HCT116 (cell line): ENCODE measurements at regions not wholly inside any gene's neighbourhood (a gene's known extent, or its start where the extent isn't known, plus 50 kb on each side); places are given as distances from the start of the nearest gene placed in this dataset.

Experiments
- ATAC-seq: fragments of 200-7000 bp; cut with Tn5 transposase; 2 replicates; pipeline ENCODE4 v1.9.1; 2020; ENCODE audit warnings: mild to moderate bottlenecking, moderate library complexity
- BruUV-seq: library from RNA; stranded (reverse); fragments of 400-500 nt; replicated peaks from 2 replicates; lab custom pipeline; 2021; lab: Mats Ljungman, UMichigan
- CTCF ChIA-PET: fragments of 300-600 bp; sonication (Branson Sonifier 250); formaldehyde crosslinking; loops from one replicate; lab custom pipeline; 2021; ENCODE audit warnings: antibody characterized with exemption; lab: Charles Lee
- POLR2A ChIA-PET: fragments of 300-600, 350-600 bp; sonication (Branson Sonifier 250); formaldehyde crosslinking; loops from one replicate; lab custom pipeline; 2021; ENCODE audit warnings: antibody characterized with exemption; lab: Charles Lee
- RAD21 ChIA-PET, 2 experiments: fragments of 300-600 bp; sonication (Branson Sonifier 250); formaldehyde crosslinking; loops; one replicate each; lab custom pipeline; 2023; ENCODE audit warnings: low total read pairs in 2 of 2; ENCODE audit not compliant: uncharacterized antibody in 2 of 2, unreplicated experiment in 2 of 2, low non-redundant PET in 1 of 2; lab: Charles Lee
- DNase-seq: peaks from one replicate; pipeline ENCODE4 v3.0.0-alpha.2; 2010; ENCODE audit warnings: low read depth, low spot score
- H2AFZ ChIP-seq: fragments of 200-600 bp; shearing (Covaris generic), sonication (generic); 2 replicates; pipeline ENCODE4 v1.6.1; 2017; ENCODE audit warnings: low read depth, mixed run types, mixed read lengths, antibody characterized with exemption, low read length; ENCODE audit not compliant: poor library complexity, severe bottlenecking
- H3K27ac ChIP-seq: 2 replicates; pipeline ENCODE4 v1.5.1; 2012; ENCODE audit warnings: low read depth, low read length
- H3K27me3 ChIP-seq: fragments of 200-600 bp; sonication (generic); 2 replicates; pipeline ENCODE4 v1.6.1; 2016; ENCODE audit warnings: mixed run types, low read length, mixed read lengths; ENCODE audit not compliant: insufficient read depth
- H3K36me3 ChIP-seq, 2 experiments: fragments of 200-500 bp in 1 of 2; fragments of 200-600 bp in 1 of 2; sonication (Bioruptor generic) in 1 of 2; sonication (generic) in 1 of 2; 2 replicates each; pipeline versions ENCODE4 v1.5.1 to v1.6.1; 2014 to 2016; ENCODE audit warnings: low read length in 2 of 2, inconsistent platforms in 1 of 2, mixed read lengths in 1 of 2, mixed run types in 1 of 2; ENCODE audit not compliant: insufficient read depth in 2 of 2, control insufficient read depth in 1 of 2
- H3K4me1 ChIP-seq, 2 experiments: fragments of 200-600 bp in 1 of 2; sonication (generic) in 1 of 2; 2 replicates each; pipeline versions ENCODE4 v1.5.1 to v1.6.1; 2012 to 2017; ENCODE audit warnings: low read length in 2 of 2, inconsistent platforms in 1 of 2, mild to moderate bottlenecking in 1 of 2, mixed read lengths in 1 of 2, mixed run types in 1 of 2, moderate library complexity in 1 of 2; ENCODE audit not compliant: insufficient read depth in 2 of 2, control insufficient read depth in 1 of 2
- H3K4me2 ChIP-seq: fragments of 200-600 bp; sonication (generic); 2 replicates; pipeline ENCODE4 v1.6.1; 2017; ENCODE audit warnings: mixed run types, low read length, mixed read lengths
- H3K4me3 ChIP-seq, 2 experiments: fragments of 200-600 bp in 1 of 2; sonication (generic) in 1 of 2; replicated peaks in 1 of 2; 2 replicates each; pipeline ENCODE4 v1.5.1; 2011 to 2016; ENCODE audit warnings: low read length in 2 of 2, control low read depth in 1 of 2, low read depth in 1 of 2, mild to moderate bottlenecking in 1 of 2, mixed read lengths in 1 of 2, mixed run types in 1 of 2
- H3K79me2 ChIP-seq: fragments of 200-600 bp; sonication (generic); 2 replicates; pipeline ENCODE4 v1.6.1; 2017; ENCODE audit warnings: mild to moderate bottlenecking, mixed run types, low read length, moderate library complexity, mixed read lengths; ENCODE audit not compliant: insufficient read depth
- H3K9ac ChIP-seq: fragments of 200-600 bp; sonication (generic); 2 replicates; pipeline ENCODE4 v1.6.1; 2016; ENCODE audit warnings: low read length, mixed read lengths
- H3K9me2 ChIP-seq: fragments of 200-600 bp; sonication (generic), shearing (Covaris generic); 2 replicates; pipeline ENCODE4 v1.6.1; 2017; ENCODE audit warnings: mixed run types, mild to moderate bottlenecking, moderate library complexity; ENCODE audit not compliant: insufficient read depth
- H3K9me3 ChIP-seq, 2 experiments: fragments of 200-500 bp in 1 of 2; fragments of 200-600 bp in 1 of 2; sonication (Bioruptor generic) in 1 of 2; sonication (generic) in 1 of 2; 2 replicates each; pipeline ENCODE4 v1.6.1; 2014 to 2017; ENCODE audit warnings: low read length in 2 of 2, mixed read lengths in 2 of 2, inconsistent platforms in 1 of 2, low read depth in 1 of 2, mild to moderate bottlenecking in 1 of 2, mixed run types in 1 of 2, moderate library complexity in 1 of 2; ENCODE audit not compliant: control insufficient read depth in 1 of 2, insufficient read depth in 1 of 2
- H4K20me1 ChIP-seq: fragments of 200-600 bp; sonication (generic), shearing (Covaris generic); 2 replicates; pipeline ENCODE4 v1.6.1; 2017; ENCODE audit warnings: mixed run types, mild to moderate bottlenecking, moderate library complexity; ENCODE audit not compliant: insufficient read depth
- EGR1 ChIP-seq: IDR thresholded peaks from 2 replicates; pipeline ENCODE4 v1.6.1; 2012; ENCODE audit warnings: low read depth
- ELF1 ChIP-seq: IDR thresholded peaks from 2 replicates; pipeline ENCODE4 v1.6.1; 2012; ENCODE audit warnings: low read depth, borderline replicate concordance
- EZH2phosphoT487 ChIP-seq: fragments of 200-600 bp; IDR thresholded peaks from 2 replicates; pipeline ENCODE4 v1.6.1; 2018; ENCODE audit warnings: antibody characterized with exemption, borderline replicate concordance
- FOSL1 ChIP-seq: IDR thresholded peaks from 2 replicates; pipeline ENCODE4 v1.6.1; 2012; ENCODE audit warnings: low read depth
- POLR2A ChIP-seq: IDR thresholded peaks from 2 replicates; pipeline ENCODE4 v1.7.0; 2011; ENCODE audit warnings: borderline replicate concordance; ENCODE audit not compliant: insufficient read depth, insufficient read length; ENCODE audit errors: extremely low read depth
- POLR2AphosphoS5 ChIP-seq: IDR thresholded peaks from 2 replicates; pipeline ENCODE4 v1.6.1; 2011; ENCODE audit warnings: mild to moderate bottlenecking, low read depth, low read length, moderate library complexity
- RAD21 ChIP-seq: IDR thresholded peaks from 2 replicates; pipeline ENCODE4 v1.6.1; 2012; ENCODE audit warnings: low read depth, mild to moderate bottlenecking
- SIN3A ChIP-seq: IDR thresholded peaks from 2 replicates; pipeline ENCODE4 v1.6.1; 2012; ENCODE audit warnings: low read depth
- SP1 ChIP-seq: IDR thresholded peaks from 2 replicates; pipeline ENCODE4 v1.6.1; 2012; ENCODE audit warnings: low read depth
- TCF7L2 ChIP-seq: IDR thresholded peaks from 2 replicates; pipeline ENCODE4 v1.7.0; 2011; ENCODE audit warnings: borderline replicate concordance, inconsistent platforms; ENCODE audit not compliant: insufficient read depth, insufficient read length; ENCODE audit errors: extremely low read depth
- YY1 ChIP-seq: IDR thresholded peaks from 2 replicates; pipeline ENCODE4 v1.6.1; 2011; ENCODE audit warnings: low read length, low read depth, moderate library complexity, mild to moderate bottlenecking; ENCODE audit not compliant: insufficient replicate concordance; ENCODE audit errors: extremely low read depth
- ZFX ChIP-seq: fragments of 450-650 bp; IDR thresholded peaks from 2 replicates; pipeline ENCODE4 v1.6.1; 2017
- ZNF274 ChIP-seq: fragments of 200-500 bp; sonication (Bioruptor generic); IDR thresholded peaks from 2 replicates; pipeline ENCODE4 v1.6.1; 2014; ENCODE audit warnings: mild to moderate bottlenecking, low read depth, low read length, inconsistent platforms
- intact Hi-C: fragments of 100-400 bp; cut with micrococcal nuclease; formaldehyde crosslinking; loops from 2 replicates; pipeline ENCODE4 v1.10.0; 2022
- TF ChIP-seq, protein P1 (sequence below): IDR thresholded peaks from 2 replicates; pipeline ENCODE4 v1.6.1; 2011; ENCODE audit warnings: mild to moderate bottlenecking, low read length, moderate library complexity; ENCODE audit not compliant: insufficient replicate concordance; ENCODE audit errors: extremely low read depth
- TF ChIP-seq, protein P2 (sequence below): IDR thresholded peaks from 2 replicates; pipeline ENCODE4 v1.6.1; 2012
- TF ChIP-seq, protein P3 (sequence below): IDR thresholded peaks from 2 replicates; pipeline ENCODE4 v1.6.1; 2012; ENCODE audit warnings: low read depth
- TF ChIP-seq, protein P4 (sequence below): IDR thresholded peaks from 2 replicates; pipeline ENCODE4 v1.6.1; 2012

DNA sequence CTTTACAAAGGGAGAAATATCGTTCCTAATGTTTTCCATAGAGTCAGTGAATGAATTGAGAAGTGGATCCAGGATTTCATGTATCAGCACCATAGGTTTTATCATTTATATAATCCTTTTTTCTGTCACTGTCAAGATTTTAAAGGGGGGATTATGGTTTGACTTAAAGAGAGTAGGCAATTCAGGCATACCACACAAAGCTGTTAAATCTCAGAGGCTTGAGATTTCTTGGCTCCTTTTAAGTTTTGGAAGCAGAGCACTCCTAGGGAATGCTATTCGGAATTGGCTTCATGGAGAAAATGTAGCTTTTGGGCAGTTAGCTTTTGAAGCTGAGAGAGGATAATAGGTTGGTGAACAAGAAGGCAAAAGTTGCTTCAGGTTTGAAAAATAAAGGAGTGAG is 274.7 kb downstream of the SOX4 start (continued):
- TF ChIP-seq, protein P1, sequence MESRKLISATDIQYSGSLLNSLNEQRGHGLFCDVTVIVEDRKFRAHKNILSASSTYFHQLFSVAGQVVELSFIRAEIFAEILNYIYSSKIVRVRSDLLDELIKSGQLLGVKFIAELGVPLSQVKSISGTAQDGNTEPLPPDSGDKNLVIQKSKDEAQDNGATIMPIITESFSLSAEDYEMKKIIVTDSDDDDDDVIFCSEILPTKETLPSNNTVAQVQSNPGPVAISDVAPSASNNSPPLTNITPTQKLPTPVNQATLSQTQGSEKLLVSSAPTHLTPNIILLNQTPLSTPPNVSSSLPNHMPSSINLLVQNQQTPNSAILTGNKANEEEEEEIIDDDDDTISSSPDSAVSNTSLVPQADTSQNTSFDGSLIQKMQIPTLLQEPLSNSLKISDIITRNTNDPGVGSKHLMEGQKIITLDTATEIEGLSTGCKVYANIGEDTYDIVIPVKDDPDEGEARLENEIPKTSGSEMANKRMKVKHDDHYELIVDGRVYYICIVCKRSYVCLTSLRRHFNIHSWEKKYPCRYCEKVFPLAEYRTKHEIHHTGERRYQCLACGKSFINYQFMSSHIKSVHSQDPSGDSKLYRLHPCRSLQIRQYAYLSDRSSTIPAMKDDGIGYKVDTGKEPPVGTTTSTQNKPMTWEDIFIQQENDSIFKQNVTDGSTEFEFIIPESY = no peak

DNA sequence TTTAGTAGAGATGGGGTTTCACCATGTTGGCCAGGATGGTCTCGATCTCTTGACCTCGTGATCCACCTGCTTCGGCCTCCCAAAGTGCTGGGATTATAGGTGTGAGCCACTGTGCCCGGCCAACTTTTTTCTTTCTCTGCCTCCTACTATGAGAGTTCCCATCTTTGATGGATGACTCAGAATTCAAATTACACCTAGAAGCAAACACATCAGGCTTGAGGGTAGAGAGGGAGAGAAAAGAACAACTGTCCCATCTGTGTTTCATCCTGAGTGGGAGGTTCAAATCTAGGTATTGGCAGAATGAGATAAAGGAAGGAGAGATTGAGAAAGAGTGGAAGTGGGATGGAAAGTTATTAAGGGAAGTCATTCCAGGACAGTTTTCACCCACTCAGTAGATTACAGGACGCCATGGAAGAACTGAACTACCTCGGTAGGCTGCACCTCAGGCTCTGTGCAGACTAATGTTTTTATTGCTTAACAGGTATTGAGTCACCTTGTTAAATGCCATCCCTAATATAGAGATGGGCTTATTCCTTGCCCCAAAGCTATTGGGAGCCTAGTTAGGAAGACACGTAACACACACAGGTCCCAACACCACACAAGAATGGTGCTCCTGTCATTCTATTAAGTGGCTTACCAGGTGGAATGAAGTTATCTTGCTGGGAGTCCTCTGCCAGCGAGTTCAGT is 275.7 kb downstream of the SOX4 start:
- ATAC-seq = no peak
- no peak for DNase-seq
- no peaks in the 10 kb centered on the region for H3K27me3 ChIP-seq
- POLR2A ChIA-PET = no interaction called here
- no peaks in the 10 kb centered on the region for H3K9me2 ChIP-seq
- no peaks in the 10 kb centered on the region for H4K20me1 ChIP-seq
- no TSS peak for BruUV-seq
- intact Hi-C loops = no loop called here
- no peaks in the 10 kb centered on the region for H3K79me2 ChIP-seq
- H3K9ac ChIP-seq = no peak overlapping the region
- H3K4me3 ChIP-seq = no peak overlapping the region
- RAD21 ChIA-PET = no interaction called here
- no peak overlapping the region for H2AFZ ChIP-seq
- no peak overlapping the region for H3K4me2 ChIP-seq
- H3K36me3 ChIP-seq = no peaks in the 10 kb centered on the region
- no peaks in the 10 kb centered on the region; a peak in 1 of 4 replicates for H3K4me1 ChIP-seq
- CTCF ChIA-PET = no interaction called here
- no peaks in the 10 kb centered on the region for H3K9me3 ChIP-seq
- no peak overlapping the region for H3K27ac ChIP-seq
- TF ChIP-seq, protein P2, sequence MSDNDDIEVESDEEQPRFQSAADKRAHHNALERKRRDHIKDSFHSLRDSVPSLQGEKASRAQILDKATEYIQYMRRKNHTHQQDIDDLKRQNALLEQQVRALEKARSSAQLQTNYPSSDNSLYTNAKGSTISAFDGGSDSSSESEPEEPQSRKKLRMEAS = no peak
- TF ChIP-seq EGR1 = no peak
- TF ChIP-seq YY1 = no peak
- no peak for TF ChIP-seq EZH2phosphoT487
- TF ChIP-seq ZFX = no peak
- no peak for TF ChIP-seq POLR2AphosphoS5
- TF ChIP-seq FOSL1 = no peak
- no peak for TF ChIP-seq ZNF274
- TF ChIP-seq SIN3A = no peak
- TF ChIP-seq ELF1 = no peak
- TF ChIP-seq, protein P3, sequence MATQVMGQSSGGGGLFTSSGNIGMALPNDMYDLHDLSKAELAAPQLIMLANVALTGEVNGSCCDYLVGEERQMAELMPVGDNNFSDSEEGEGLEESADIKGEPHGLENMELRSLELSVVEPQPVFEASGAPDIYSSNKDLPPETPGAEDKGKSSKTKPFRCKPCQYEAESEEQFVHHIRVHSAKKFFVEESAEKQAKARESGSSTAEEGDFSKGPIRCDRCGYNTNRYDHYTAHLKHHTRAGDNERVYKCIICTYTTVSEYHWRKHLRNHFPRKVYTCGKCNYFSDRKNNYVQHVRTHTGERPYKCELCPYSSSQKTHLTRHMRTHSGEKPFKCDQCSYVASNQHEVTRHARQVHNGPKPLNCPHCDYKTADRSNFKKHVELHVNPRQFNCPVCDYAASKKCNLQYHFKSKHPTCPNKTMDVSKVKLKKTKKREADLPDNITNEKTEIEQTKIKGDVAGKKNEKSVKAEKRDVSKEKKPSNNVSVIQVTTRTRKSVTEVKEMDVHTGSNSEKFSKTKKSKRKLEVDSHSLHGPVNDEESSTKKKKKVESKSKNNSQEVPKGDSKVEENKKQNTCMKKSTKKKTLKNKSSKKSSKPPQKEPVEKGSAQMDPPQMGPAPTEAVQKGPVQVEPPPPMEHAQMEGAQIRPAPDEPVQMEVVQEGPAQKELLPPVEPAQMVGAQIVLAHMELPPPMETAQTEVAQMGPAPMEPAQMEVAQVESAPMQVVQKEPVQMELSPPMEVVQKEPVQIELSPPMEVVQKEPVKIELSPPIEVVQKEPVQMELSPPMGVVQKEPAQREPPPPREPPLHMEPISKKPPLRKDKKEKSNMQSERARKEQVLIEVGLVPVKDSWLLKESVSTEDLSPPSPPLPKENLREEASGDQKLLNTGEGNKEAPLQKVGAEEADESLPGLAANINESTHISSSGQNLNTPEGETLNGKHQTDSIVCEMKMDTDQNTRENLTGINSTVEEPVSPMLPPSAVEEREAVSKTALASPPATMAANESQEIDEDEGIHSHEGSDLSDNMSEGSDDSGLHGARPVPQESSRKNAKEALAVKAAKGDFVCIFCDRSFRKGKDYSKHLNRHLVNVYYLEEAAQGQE = no peak
- TF ChIP-seq TCF7L2 = no peak
- no peak for TF ChIP-seq POLR2A
- TF ChIP-seq, protein P4, sequence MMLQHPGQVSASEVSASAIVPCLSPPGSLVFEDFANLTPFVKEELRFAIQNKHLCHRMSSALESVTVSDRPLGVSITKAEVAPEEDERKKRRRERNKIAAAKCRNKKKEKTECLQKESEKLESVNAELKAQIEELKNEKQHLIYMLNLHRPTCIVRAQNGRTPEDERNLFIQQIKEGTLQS = no peak
- TF ChIP-seq SP1 = no peak
- TF ChIP-seq RAD21 = no peak
